Smooth muscle cell (in vitro differentiated cells): ENCODE measurements at regions not wholly inside any gene's neighbourhood (a gene's known extent, or its start where the extent isn't known, plus 50 kb on each side); places are given as distances from the start of the nearest gene placed in this dataset.

Source experiments
- DNase-seq: peaks from one replicate; lab custom pipeline; 2025; ENCODE audit not compliant: unreplicated experiment; lab: John Stamatoyannopoulos, UW
- H2AFZ ChIP-seq: fragments of 200-600 bp; sonication (generic); 2 replicates; pipeline ENCODE4 v1.6.0; 2016; ENCODE audit warnings: antibody characterized with exemption, low read depth, mild to moderate bottlenecking
- H3F3A ChIP-seq: fragments of 200-600 bp; sonication (generic); 2 replicates; pipeline ENCODE4 v1.6.0; 2017; ENCODE audit warnings: antibody characterized with exemption, low read depth
- H3K27ac ChIP-seq: fragments of 200-600 bp; sonication (generic); 2 replicates; pipeline ENCODE4 v1.5.1; 2016; ENCODE audit warnings: low read depth, mild to moderate bottlenecking
- H3K27me3 ChIP-seq: fragments of 200-600 bp; sonication (generic); 2 replicates; pipeline ENCODE4 v1.6.1; 2016; ENCODE audit warnings: low read depth, mild to moderate bottlenecking
- H3K36me3 ChIP-seq: fragments of 200-600 bp; sonication (generic); 2 replicates; pipeline ENCODE4 v1.5.1; 2016; ENCODE audit warnings: low read depth
- H3K4me1 ChIP-seq: fragments of 200-600 bp; sonication (generic); 2 replicates; pipeline ENCODE4 v1.5.1; 2016; ENCODE audit warnings: low read depth
- H3K4me2 ChIP-seq: fragments of 200-600 bp; sonication (generic); 2 replicates; pipeline ENCODE4 v1.6.0; 2016; ENCODE audit warnings: mild to moderate bottlenecking
- H3K4me3 ChIP-seq: fragments of 200-600 bp; sonication (generic); 2 replicates; pipeline ENCODE4 v1.5.1; 2016; ENCODE audit warnings: mild to moderate bottlenecking
- H3K79me2 ChIP-seq: fragments of 200-600 bp; sonication (generic); 2 replicates; pipeline ENCODE4 v1.6.0; 2016; ENCODE audit warnings: low read depth, mild to moderate bottlenecking
- H3K9ac ChIP-seq: fragments of 200-600 bp; sonication (generic); 2 replicates; pipeline ENCODE4 v1.6.0; 2016; ENCODE audit warnings: low read depth
- H3K9me3 ChIP-seq: fragments of 200-600 bp; sonication (generic); replicated peaks from 2 replicates; pipeline ENCODE4 v1.5.1; 2016; ENCODE audit warnings: low read depth
- H4K20me1 ChIP-seq: fragments of 200-600 bp; sonication (generic); 2 replicates; pipeline ENCODE4 v1.6.0; 2016; ENCODE audit warnings: low read depth
- WGBS: methylation state at CpG from one replicate; pipeline ENCODE4 v1.1.7; 2016; ENCODE audit warnings: low lambda C conversion rate; 5-methylcytosine and 5-hydroxymethylcytosine counted together
- TF ChIP-seq, protein P1 (sequence below): fragments of 200-600 bp; sonication (generic); IDR thresholded peaks from 2 replicates; pipeline ENCODE4 v1.5.1; 2017; ENCODE audit warnings: borderline replicate concordance, mild to moderate bottlenecking, antibody characterized with exemption; ENCODE audit not compliant: insufficient read depth, poor library complexity, severe bottlenecking

DNA sequence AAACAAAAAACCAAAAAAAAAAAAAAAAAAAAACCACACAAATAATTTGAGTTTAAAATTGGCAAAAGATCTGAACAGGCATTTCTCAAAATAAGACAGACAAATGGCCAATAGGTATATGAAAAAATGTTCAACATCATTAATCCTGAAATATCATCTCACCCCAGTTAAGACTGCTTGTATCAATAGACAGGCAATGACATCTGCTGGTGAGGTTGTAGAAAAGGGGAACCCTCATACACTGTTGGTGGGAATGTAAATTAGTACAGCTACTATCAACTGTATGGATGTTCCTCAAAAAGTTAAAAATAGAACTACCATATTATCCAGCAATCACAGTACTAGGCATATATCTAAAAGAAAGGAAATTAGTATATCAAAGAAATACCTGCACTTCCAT is 523.1 kb downstream of the XIRP2 start:
- no peaks in the 10 kb centered on the region for H3K79me2 ChIP-seq
- H3K4me1 ChIP-seq = peaks cover 7% of the 10 kb centered on the region
- H3F3A ChIP-seq = no peaks in the 10 kb centered on the region
- no peaks in the 10 kb centered on the region for H3K27me3 ChIP-seq
- H3K4me2 ChIP-seq = no peak overlapping the region
- H3K9ac ChIP-seq = no peak overlapping the region
- no peak overlapping the region for H3K27ac ChIP-seq
- H3K36me3 ChIP-seq = no peaks in the 10 kb centered on the region
- TF ChIP-seq, protein P1, sequence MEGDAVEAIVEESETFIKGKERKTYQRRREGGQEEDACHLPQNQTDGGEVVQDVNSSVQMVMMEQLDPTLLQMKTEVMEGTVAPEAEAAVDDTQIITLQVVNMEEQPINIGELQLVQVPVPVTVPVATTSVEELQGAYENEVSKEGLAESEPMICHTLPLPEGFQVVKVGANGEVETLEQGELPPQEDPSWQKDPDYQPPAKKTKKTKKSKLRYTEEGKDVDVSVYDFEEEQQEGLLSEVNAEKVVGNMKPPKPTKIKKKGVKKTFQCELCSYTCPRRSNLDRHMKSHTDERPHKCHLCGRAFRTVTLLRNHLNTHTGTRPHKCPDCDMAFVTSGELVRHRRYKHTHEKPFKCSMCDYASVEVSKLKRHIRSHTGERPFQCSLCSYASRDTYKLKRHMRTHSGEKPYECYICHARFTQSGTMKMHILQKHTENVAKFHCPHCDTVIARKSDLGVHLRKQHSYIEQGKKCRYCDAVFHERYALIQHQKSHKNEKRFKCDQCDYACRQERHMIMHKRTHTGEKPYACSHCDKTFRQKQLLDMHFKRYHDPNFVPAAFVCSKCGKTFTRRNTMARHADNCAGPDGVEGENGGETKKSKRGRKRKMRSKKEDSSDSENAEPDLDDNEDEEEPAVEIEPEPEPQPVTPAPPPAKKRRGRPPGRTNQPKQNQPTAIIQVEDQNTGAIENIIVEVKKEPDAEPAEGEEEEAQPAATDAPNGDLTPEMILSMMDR = no peak
- H3K4me3 ChIP-seq = no peak overlapping the region
- peaks cover 8% of the 10 kb centered on the region for H3K9me3 ChIP-seq
- DNase-seq = no peak
- no peaks in the 10 kb centered on the region for H4K20me1 ChIP-seq
- H2AFZ ChIP-seq = no peak overlapping the region

GRCh38 chr2:167406558-167406957 is 518.3 kb downstream of the XIRP2 start:
- Histone ChIP-seq H3F3A (no peaks in the 10 kb centered on the region), H4K20me1 (no peaks in the 10 kb centered on the region), H3K79me2 (no peaks in the 10 kb centered on the region), H3K4me3 (peak overlapping the region; percentile 2), H3K9me3 (no peaks in the 10 kb centered on the region), H3K4me2 (peak overlapping the region; percentile 38), H3K36me3 (no peaks in the 10 kb centered on the region), H2AFZ (peak overlapping the region; percentile 28), H3K27me3 (no peaks in the 10 kb centered on the region), H3K4me1 (peaks cover 23% of the 10 kb centered on the region), H3K27ac (peak overlapping the region; percentile 92), H3K9ac (peak overlapping the region; percentile 53)
- DNase-seq = no peak
- TF ChIP-seq, protein P1 = no peak
- 8% methylated on average over 4 of the region's 4 CpGs for WGBS

DNA sequence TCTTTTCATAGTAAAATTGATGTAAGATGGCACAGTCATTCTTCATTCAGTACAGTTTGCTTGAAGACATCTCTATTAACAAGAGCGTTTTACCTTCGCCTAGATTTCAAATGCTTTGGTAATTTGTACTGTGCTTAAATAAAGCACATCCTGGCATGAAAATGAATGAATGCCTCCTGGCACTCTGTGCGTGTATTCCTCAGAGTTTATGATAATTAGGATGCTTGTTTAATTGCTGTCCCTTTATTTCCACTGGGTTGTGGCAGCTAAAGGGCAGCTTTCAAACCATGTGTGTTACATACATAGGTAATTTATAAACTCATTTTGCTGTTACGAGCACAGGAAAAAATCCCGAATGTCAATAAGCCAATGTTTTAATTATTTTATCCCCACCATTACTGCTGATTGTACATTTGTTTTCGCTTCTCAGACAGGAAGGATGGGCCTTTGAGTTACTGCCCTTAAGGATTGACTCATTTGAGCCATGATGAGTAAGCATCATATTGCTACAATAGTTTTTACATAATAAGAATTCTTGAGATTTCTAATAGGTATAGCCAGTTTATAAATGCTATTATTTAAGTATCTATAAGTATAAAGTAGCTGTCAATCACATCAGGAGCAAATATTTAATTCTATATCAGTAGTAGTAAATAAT is 516.5 kb downstream of the XIRP2 start:
- no peaks in the 10 kb centered on the region for H3K36me3 ChIP-seq
- no peaks in the 10 kb centered on the region for H4K20me1 ChIP-seq
- peak overlapping the region; percentile 26 for H2AFZ ChIP-seq
- H3K9ac ChIP-seq = no peak overlapping the region
- H3K4me1 ChIP-seq = peaks cover 23% of the 10 kb centered on the region
- H3K27ac ChIP-seq = peak overlapping the region; percentile 92
- H3K4me3 ChIP-seq = no peak overlapping the region
- no peak for DNase-seq
- TF ChIP-seq, protein P1 = no peak
- peak overlapping the region; percentile 38 for H3K4me2 ChIP-seq
- H3K27me3 ChIP-seq = no peaks in the 10 kb centered on the region
- no peaks in the 10 kb centered on the region for H3K9me3 ChIP-seq
- H3K79me2 ChIP-seq = no peaks in the 10 kb centered on the region
- 67% methylated on average over 6 of the region's 6 CpGs for WGBS
- H3F3A ChIP-seq = no peaks in the 10 kb centered on the region

DNA sequence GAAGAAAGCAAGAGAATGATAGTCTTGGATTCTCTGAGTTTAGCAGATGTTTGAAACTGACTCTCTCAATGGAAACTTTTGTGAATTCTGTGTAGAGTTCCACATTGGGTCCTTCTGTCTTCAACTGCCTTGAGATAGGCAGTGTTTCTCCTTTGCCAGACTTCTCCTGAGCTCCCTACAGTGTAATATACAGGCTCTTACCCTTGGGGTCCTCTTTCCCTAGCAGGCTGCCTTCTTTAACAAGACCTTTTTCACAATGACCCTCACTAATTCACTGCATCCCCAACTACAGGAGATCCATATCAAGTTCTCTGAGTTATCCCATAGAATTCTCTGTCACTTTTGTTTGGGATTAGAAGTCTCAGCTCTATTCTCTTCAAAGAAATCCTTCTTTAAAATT is 513.0 kb downstream of the XIRP2 start:
- TF ChIP-seq, protein P1 = no peak
- H3K4me2 ChIP-seq = no peak overlapping the region
- H3F3A ChIP-seq = no peaks in the 10 kb centered on the region

More for the DNA sequence above, 513.0 kb downstream of the XIRP2 start:
- no peak overlapping the region for H3K9ac ChIP-seq
- H3K27me3 ChIP-seq = no peaks in the 10 kb centered on the region
- no peak for DNase-seq
- H3K4me3 ChIP-seq = no peak overlapping the region
- no peaks in the 10 kb centered on the region for H4K20me1 ChIP-seq
- H3K27ac ChIP-seq = no peak overlapping the region
- H3K36me3 ChIP-seq = no peaks in the 10 kb centered on the region
- no peaks in the 10 kb centered on the region for H3K79me2 ChIP-seq
- H3K9me3 ChIP-seq = no peaks in the 10 kb centered on the region
- H3K4me1 ChIP-seq = peaks cover 14% of the 10 kb centered on the region
- H2AFZ ChIP-seq = no peak overlapping the region
